GM19238 (cell line): ENCODE measurements at regions not wholly inside any gene's neighbourhood (a gene's known extent, or its start where the extent isn't known, plus 50 kb on each side); places are given as distances from the start of the nearest gene placed in this dataset.
"Not testable (repeated sequence)": the region's sequence is repeated elsewhere in the genome, so short reads cannot be mapped to it uniquely, and the experiment has no call there.

ENCODE experiments used
- DNase-seq: peaks from one replicate; pipeline ENCODE4 v3.0.0; 2011; ENCODE audit warnings: low spot score; ENCODE audit not compliant: insufficient read length

- no peak for DNase-seq
Measured at GRCh38 chr5:67886761-67887160, 328.8 kb upstream of the PIK3R1 start.

GRCh38 chr5:67880876-67881275 lies 334.7 kb upstream of the PIK3R1 start:
- DNase-seq, result no peak

- DNase-seq, result no peak
Measured at GRCh38 chr5:67880511-67880805, 335.1 kb upstream of the PIK3R1 start.

- DNase-seq, result no peak
Measured at GRCh38 chr5:67879620-67880510, 335.7 kb upstream of the PIK3R1 start.

- no peak for DNase-seq
Measured at GRCh38 chr5:67878933-67879332, 336.6 kb upstream of the PIK3R1 start.

- DNase-seq, result no peak
Measured at GRCh38 chr5:67876371-67876770, 339.2 kb upstream of the PIK3R1 start.

GRCh38 chr5:67875601-67876000 lies 340.0 kb upstream of the PIK3R1 start:
- no peak for DNase-seq

- no peak for DNase-seq
Measured at GRCh38 chr5:67873935-67874334, 341.6 kb upstream of the PIK3R1 start.

- no peak for DNase-seq
Measured at GRCh38 chr5:67870662-67871061, 344.9 kb upstream of the PIK3R1 start.

- DNase-seq, result not testable (repeated sequence)
Measured at GRCh38 chr5:67864335-67864734, 351.2 kb upstream of the PIK3R1 start.

- DNase-seq, result no peak
Measured at GRCh38 chr5:67858471-67859031, 357.0 kb upstream of the PIK3R1 start.

GRCh38 chr5:67857502-67857901 lies 358.1 kb upstream of the PIK3R1 start:
- DNase-seq, result no peak

- no peak for DNase-seq
Measured at GRCh38 chr5:67855523-67855922, 360.0 kb upstream of the PIK3R1 start.

GRCh38 chr5:67850906-67851305 lies 364.6 kb upstream of the PIK3R1 start:
- DNase-seq, result not testable (repeated sequence)

GRCh38 chr5:67844924-67845323 lies 370.6 kb upstream of the PIK3R1 start:
- no peak for DNase-seq

- DNase-seq, result no peak
Measured at GRCh38 chr5:67842806-67843205, 372.8 kb upstream of the PIK3R1 start.

- not testable (repeated sequence) for DNase-seq
Measured at GRCh38 chr5:67837225-67837624, 378.3 kb upstream of the PIK3R1 start.

GRCh38 chr5:67836496-67836895 lies 379.1 kb upstream of the PIK3R1 start:
- not testable (repeated sequence) for DNase-seq

GRCh38 chr5:67831048-67831447 lies 384.5 kb upstream of the PIK3R1 start:
- no peak for DNase-seq

- DNase-seq, result no peak
Measured at GRCh38 chr5:67827541-67827940, 388.0 kb upstream of the PIK3R1 start.

GRCh38 chr5:67824852-67825251 lies 390.7 kb upstream of the PIK3R1 start:
- no peak for DNase-seq

GRCh38 chr5:67817652-67818051 lies 397.9 kb upstream of the PIK3R1 start:
- no peak for DNase-seq

GRCh38 chr5:67816456-67816855 lies 399.1 kb upstream of the PIK3R1 start:
- DNase-seq, result no peak
